8988T (cell line): ENCODE measurements at regions not wholly inside any gene's neighbourhood (a gene's known extent, or its start where the extent isn't known, plus 50 kb on each side); places are given as distances from the start of the nearest gene placed in this dataset.
"Not testable (repeated sequence)": the region's sequence is repeated elsewhere in the genome, so short reads cannot be mapped to it uniquely, and the experiment has no call there.

Source experiments
- DNase-seq: peaks from one replicate; pipeline ENCODE4 v3.0.0; 2011

GRCh38 chr2:205864491-205864890 is 182.2 kb downstream of the NRP2 start:
- no peak for DNase-seq

DNA sequence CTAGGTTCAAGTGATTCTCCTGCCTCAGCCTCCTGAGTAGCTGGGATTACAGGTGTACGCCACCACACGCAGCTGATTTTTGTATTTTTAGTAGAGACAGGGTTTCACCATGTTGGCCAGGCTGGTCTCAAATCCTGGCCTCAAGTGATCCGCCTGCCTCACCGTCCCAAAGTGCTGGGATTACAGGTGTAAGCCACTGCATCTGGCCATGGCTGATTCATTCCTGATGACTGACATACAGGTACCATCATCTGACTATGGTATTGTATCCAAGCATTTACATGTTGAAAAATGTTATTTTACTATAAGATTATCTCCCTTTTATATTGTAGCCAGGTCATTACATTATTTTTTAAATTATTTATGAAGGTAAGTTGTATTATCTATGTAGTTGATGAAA is 180.5 kb downstream of the NRP2 start:
- not testable (repeated sequence) for DNase-seq

GRCh38 chr2:205860885-205861284 is 178.6 kb downstream of the NRP2 start:
- DNase-seq, result no peak

DNA sequence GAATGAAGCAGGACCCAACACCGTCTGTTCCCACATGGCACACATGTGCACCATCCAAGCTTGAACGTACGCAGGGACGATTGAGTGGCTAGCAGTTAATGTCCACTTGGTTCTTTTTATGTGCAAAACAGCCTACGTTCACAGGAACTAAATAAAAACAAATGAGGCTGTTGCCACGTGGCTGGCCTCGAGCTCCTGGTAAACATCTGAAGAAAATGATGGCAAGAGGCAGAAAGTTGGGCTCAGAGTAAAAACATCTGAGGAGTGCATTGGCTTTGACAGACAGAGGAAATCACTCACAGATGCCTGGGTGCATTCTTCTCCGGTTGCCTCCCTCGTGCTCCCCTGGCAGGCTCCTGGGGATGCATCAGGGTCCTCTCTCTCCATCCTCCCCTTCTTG is 177.9 kb downstream of the NRP2 start:
- no peak for DNase-seq

DNA sequence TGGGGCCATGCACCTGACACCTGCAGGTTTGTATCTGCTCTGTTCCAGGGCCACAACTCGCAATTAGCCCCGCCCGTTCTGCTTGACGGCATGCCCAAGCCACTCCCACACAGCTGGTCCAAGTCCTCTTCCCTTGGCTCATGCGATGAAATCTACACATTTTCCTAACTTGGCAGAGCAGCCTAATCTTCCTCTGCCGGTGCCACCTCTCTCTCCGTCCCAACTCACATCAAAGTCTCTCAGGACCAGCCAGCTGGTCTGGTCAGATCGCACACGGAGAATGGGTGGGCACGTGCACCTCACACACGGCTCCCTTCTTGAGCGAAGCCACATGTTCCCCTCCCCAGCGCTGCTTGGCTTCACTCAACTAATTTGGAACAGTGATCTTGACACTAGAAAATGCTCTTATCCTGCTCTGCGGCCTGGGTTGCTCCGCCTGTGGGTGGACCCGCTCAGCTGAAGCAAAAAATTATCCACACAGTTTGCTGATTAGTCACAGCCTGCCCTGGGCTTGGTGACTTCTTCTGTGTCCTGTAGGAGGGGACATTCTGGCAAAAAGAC is 176.7 kb downstream of the NRP2 start:
- no peak for DNase-seq

DNA sequence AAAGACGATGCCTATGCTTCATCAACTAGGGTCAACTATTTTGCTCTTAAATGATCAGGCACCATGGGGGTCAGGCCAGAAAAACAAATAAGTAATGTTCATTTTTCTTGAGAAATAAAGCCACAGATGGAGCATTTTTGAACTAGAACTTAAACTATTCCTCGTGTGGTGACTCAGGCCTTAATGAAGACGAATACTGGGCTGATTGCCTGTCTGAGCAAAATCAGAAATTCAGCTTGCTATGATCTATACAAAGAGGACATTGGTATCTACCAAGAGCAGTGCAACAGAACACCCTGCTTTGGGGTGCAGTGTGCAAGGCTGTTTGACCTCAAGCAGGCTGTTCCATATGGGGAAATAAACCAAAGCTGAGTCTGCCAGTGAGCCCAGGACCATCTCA is 176.0 kb downstream of the NRP2 start:
- no peak for DNase-seq

DNA sequence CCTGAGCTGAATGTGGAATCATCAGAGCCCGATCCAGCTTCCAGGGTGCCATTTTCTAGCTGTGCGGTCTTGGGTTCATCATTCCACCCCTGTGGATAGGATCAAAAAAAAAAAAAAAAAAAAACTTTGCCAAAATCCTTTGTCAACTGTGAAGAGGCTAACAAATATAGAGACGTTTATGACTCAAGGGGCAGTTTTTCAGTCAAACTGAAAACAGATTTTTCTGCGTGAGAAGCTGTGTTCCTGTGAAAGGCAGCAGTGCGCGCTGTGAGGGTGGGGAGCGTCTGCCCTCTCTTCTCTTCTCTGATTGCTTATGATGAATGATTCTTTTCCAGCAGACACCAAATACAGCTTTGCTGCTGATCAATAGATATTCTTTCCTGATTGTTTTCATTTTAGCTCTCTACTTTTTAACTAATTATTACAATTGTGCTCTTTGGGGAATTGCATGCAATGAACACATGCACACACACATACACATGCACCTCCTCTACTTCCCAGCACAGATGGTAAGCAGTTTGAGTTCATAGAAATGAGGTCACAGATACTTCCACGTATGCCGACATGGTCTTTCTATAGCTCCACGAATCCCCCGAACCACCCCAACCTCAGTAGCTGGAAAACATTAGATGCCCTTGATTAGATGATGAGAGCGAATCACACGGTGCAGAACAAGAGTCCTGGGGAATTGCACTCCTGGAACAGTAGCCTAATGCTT is 175.4 kb downstream of the NRP2 start:
- no peak for DNase-seq

GRCh38 chr2:205852457-205852856 is 170.2 kb downstream of the NRP2 start:
- DNase-seq, result no peak

- no peak for DNase-seq
Observed at GRCh38 chr2:205850611-205851010, 168.3 kb downstream of the NRP2 start.

DNA sequence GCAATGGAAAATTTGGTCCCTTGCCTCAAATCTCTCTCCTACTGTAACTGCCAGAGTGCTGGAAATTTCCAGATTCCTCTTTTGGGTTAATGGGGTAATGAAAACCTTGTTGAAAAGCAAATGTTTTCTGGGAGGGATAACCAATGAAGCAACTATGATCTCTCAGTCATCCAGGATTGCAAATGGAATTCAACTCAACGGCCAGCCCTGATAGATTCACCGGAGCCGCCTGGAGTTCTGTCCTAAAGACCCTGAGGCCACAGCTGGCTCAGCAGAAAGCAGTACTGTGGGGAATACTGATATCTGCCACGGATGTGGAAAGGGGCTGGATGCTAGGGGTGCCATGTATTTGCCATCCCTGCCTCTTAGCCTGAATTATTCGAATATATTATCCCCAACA is 167.8 kb downstream of the NRP2 start:
- DNase-seq, result no peak

DNA sequence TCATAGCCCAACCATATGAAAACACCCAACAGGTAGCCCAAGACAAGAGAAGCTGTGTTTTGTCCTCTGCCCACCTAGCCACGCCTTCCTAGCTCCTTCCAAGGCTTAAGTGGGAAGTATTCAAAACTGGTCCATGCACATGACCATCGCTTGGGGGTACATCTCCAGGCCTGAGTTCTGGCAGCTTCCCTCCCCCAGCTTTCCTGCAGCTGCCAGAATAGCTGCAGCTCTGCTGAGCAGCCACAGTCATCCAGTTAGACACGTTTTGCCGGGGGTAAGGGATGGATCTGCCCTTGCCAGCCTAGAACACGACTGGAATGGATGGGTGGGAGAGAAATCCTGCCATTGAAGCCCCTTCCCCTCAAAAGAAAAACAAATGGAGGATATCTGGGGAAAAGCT is 166.8 kb downstream of the NRP2 start:
- DNase-seq, result no peak

- no peak for DNase-seq
Observed at GRCh38 chr2:205848601-205849000, 166.3 kb downstream of the NRP2 start.
